ENCODE measurements at regions not wholly inside any gene's neighbourhood (a gene's known extent, or its start where the extent isn't known, plus 50 kb on each side); places are given as distances from the start of the nearest gene placed in this dataset.

DNA sequence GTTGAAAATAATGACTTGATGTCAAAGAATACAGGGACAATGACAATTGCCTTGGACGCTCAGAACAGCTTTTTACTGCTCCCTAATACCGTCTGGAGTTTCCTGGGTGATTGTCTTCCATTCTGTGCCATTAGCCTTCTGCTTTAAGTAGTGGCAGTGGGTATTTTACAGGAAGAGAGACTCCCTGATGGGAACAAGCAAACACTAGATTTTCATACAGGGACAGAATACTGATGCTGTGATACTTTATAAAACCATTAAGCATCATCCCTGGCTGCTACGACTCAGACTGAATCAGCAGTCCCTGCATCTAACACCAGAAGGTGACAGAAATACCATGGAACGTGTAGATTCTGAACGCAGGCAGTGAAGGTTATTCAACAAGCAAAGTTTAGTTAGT is 635.4 kb upstream of the GOT2 start (continued):
- TF ChIP-seq, protein P1, sequence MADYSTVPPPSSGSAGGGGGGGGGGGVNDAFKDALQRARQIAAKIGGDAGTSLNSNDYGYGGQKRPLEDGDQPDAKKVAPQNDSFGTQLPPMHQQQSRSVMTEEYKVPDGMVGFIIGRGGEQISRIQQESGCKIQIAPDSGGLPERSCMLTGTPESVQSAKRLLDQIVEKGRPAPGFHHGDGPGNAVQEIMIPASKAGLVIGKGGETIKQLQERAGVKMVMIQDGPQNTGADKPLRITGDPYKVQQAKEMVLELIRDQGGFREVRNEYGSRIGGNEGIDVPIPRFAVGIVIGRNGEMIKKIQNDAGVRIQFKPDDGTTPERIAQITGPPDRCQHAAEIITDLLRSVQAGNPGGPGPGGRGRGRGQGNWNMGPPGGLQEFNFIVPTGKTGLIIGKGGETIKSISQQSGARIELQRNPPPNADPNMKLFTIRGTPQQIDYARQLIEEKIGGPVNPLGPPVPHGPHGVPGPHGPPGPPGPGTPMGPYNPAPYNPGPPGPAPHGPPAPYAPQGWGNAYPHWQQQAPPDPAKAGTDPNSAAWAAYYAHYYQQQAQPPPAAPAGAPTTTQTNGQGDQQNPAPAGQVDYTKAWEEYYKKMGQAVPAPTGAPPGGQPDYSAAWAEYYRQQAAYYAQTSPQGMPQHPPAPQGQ (CRISPR knock-in tag; IDR thresholded peaks at IDR 0.05; ENCODE audit: borderline replicate concordance), result no peak
- TF ChIP-seq SRF (IDR thresholded peaks at IDR 0.05; ENCODE audit: low read depth, low read length), result no peak

DNA sequence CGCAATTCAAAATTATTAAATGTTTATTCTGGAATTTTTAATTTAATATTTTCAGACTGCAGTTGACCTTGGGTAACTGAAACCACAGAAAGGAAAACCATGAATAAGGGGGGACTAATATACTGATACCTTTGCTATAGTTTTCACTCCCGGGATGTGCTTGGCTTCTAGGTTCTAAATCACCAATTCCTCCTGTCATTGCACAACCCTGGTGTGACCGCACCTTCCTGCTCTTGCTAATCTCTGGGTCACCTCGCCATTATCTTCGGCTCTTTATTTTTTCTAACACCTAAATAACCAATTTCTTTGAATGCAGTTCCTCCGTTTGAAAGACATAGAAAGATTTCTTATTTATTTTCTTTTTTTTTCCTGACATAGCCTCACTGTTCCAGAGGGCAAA is 634.5 kb upstream of the GOT2 start:
- Histone ChIP-seq H4K20me1 (ENCODE audit: insufficient read depth, low read length) (no peaks in the 10 kb centered on the region), H3K9me3 (ENCODE audit: low read length) (no peaks in the 10 kb centered on the region), H2AFZ (ENCODE audit: low read length) (no peak overlapping the region), H3K27me3 (ENCODE audit: control insufficient read depth in 1 of 2, insufficient read depth in 2 of 2, low read length in 2 of 2) (no peaks in the 10 kb centered on the region; a peak in 1 of 5 replicates), H3K4me3 (replicated peaks in 1 of 3; ENCODE audit: insufficient read depth in 1 of 3, low read depth in 2 of 3, low read length in 3 of 3) (no peak overlapping the region), H3K79me2 (ENCODE audit: insufficient read depth, low read length) (no peaks in the 10 kb centered on the region), H3K4me1 (ENCODE audit: insufficient read depth, low read length) (no peaks in the 10 kb centered on the region), H3K36me3 (replicated peaks in 1 of 2; ENCODE audit: control insufficient read depth in 1 of 2, insufficient read depth in 2 of 2, low read length in 2 of 2) (no peaks in the 10 kb centered on the region), H3K4me2 (ENCODE audit: low read depth, low read length) (no peak overlapping the region), H3K27ac (ENCODE audit: extremely low read length, insufficient read depth, low read length) (no peak overlapping the region), H3K9ac (ENCODE audit: insufficient read depth, low read depth, low read length) (no peak overlapping the region)
- no peak for ATAC-seq
- no peak for FAIRE-seq
- BruUV-seq (replicated peaks), result no TSS peak
- ChIA-PET POLR2A (no interaction called here), CTCF (ENCODE audit: low intra/inter-chr PET ratio, low total read pairs) (no interaction called here)
- intact Hi-C loops (cut with micrococcal nuclease; ENCODE audit: unreplicated experiment), result no loop called here
- TF ChIP-seq THYN1 (CRISPR knock-in tag; IDR thresholded peaks at IDR 0.05; ENCODE audit: borderline replicate concordance, low read depth) (no peak), XBP1 (CRISPR knock-in tag; IDR thresholded peaks at IDR 0.05) (no peak), REL (CRISPR knock-in tag; conservative IDR thresholded peaks at IDR 0.05) (no peak), PCBP2 (optimal IDR thresholded peaks at IDR 0.05; ENCODE audit: low read depth, low read length, poor library complexity, severe bottlenecking) (no peak), SMARCC2 (IDR thresholded peaks at IDR 0.05) (no peak), ZNF749 (CRISPR knock-in tag; IDR thresholded peaks at IDR 0.05; ENCODE audit: borderline replicate concordance) (no peak), NR3C1 (CRISPR knock-in tag; IDR thresholded peaks at IDR 0.05) (no peak), SMC3 (IDR thresholded peaks at IDR 0.05; ENCODE audit: low read length) (no peak), SMARCE1 (IDR thresholded peaks at IDR 0.05; ENCODE audit: borderline replicate concordance) (no peak), ZFAT (CRISPR knock-in tag; conservative IDR thresholded peaks at IDR 0.05) (no peak)
- TF ChIP-seq, protein P2, sequence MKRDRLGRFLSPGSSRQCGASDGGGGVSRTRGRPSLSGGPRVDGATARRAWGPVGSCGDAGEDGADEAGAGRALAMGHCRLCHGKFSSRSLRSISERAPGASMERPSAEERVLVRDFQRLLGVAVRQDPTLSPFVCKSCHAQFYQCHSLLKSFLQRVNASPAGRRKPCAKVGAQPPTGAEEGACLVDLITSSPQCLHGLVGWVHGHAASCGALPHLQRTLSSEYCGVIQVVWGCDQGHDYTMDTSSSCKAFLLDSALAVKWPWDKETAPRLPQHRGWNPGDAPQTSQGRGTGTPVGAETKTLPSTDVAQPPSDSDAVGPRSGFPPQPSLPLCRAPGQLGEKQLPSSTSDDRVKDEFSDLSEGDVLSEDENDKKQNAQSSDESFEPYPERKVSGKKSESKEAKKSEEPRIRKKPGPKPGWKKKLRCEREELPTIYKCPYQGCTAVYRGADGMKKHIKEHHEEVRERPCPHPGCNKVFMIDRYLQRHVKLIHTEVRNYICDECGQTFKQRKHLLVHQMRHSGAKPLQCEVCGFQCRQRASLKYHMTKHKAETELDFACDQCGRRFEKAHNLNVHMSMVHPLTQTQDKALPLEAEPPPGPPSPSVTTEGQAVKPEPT (CRISPR knock-in tag; IDR thresholded peaks at IDR 0.05; ENCODE audit: low read depth), result no peak
- TF ChIP-seq, protein P3, sequence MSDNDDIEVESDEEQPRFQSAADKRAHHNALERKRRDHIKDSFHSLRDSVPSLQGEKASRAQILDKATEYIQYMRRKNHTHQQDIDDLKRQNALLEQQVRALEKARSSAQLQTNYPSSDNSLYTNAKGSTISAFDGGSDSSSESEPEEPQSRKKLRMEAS (IDR thresholded peaks at IDR 0.05), result no peak
- in situ Hi-C loops (cut with HindIII; ENCODE audit: extremely low pct_ligation_motif_present, low pct_unique_long_range_greater_than_20kb), result no loop called here
- DNase-seq (ENCODE audit: low spot score), result no peak
- 17% methylated on average over 6 of the region's 6 CpGs for WGBS (ENCODE audit: low lambda C conversion rate)

Data from HepG2 (cell line).